ENCODE measurements at regions not wholly inside any gene's neighbourhood (a gene's known extent, or its start where the extent isn't known, plus 50 kb on each side); places are given as distances from the start of the nearest gene placed in this dataset.

DNA sequence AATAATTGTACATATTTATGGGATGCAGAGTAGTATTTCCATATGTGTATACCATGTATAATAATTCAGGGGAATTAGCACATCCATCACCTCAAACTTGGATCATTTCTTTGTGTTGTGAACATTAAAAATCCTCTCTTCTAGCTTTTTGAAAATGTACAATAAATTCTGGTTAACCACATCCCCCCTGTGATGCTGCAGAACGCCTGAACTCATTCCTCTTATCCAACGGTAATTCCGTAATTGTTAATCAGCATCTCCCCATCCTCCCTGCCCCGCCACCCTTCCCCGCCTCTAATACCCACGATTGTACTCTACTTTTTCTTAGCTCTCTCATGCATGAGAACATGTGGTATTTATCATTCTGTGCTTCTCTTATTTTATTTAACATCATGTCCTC, 127.7 kb upstream of the ANKRD55 start:
- DNase-seq, result no peak

DNA sequence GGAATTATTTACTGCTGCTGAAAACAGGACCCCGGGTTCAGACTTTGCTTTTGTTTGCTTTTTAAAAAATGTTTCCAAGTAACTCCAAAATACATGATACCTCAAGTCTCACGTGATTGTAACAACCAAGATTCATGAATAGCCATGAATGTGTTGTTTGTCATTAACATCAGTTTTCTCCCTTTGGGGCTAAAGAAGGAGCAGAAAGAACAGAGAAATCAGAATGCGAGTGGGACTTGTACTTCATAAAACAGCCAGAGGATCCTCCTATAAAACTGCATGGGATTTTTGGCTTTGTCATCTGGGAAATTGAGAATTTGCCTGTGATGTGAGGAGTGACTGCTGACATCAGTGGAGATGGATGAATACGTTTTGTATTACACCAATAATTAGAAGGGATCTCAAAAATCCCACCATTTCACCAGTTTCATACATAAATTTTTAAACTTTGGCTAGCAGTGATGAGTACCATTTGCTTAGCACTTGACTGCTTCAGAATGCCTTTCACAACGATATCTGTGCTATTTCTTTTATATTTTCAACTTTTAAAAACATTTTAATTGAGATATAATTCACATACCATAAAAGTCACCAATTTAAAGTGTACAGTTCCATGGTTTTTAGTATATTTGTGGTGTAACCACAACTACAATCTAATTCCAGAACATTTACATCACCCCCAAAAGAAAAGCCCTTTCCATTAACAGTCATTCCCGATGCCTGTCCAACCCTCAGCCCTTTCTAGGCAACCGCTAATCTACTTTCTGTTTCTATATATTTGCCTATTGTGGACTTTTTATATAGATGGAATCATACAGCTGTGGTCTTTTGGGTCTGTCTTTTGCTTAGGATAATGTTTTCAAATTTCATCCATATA, 126.9 kb upstream of the ANKRD55 start:
- no peak for DNase-seq

DNA sequence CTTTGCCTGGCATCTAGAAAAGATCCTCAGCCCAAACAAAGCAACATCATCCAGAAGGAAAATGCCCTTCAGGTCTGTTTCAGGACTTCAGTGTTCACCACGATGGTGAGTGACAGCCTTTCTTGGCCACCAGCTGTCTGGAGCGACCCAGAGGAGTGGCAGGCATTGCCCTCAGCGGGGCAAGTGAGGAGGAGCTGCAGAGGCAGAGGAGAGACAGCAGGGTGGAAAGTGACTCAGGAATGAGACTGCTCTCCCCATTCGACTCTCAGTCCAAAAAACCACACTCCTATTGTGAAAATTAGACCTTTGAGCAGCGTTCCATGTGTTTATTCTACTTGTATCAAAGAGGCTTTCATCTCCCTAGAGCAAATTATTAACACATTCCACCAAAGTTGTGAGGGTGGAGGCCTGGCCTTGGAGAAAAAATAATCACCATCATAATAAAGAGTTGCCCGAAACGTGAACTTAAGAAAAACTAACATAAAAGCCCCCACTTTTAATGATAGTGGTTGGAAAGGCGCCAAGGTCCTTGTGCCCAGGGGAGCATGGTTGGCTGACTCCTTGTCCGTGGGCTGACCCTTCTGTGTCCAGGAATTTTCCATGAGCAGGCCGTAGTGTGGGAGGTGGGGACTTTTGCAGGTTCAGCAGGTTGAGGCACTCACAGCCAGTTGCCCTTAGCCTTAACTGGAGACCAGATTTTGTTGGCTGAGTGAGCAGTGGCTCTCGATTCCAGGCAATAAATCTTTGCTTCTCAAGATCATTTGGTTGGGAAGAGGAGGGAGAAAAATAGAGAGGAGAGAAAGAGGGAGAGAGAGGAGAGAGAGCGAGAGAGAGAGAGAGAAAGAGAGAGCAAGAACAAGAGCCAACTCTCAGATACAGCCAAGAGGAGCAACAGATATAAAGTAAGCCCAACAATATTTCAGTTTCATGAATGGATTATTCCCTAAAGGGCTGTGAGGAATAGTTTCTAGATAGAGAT, 125.9 kb upstream of the ANKRD55 start:
- DNase-seq, result no peak

DNA sequence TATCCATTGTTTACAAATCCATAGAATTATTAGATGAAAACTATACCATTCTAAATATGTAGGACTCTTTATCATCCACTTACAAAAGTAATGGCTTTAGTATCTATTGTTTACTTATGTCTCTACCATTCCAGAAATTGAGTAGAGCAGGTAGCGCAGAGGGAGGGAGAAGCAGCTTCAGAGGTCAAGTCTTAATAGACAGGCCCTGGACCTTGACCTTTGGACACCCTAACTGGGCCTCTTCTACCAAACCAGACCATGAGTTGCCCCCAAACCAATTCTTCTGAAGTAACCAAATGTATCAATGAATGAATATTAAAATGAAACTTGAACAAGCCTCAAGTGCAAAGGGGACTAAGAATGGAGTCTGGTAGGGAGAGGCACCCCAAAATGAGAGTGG, 124.9 kb upstream of the ANKRD55 start:
- no peak for DNase-seq

DNA sequence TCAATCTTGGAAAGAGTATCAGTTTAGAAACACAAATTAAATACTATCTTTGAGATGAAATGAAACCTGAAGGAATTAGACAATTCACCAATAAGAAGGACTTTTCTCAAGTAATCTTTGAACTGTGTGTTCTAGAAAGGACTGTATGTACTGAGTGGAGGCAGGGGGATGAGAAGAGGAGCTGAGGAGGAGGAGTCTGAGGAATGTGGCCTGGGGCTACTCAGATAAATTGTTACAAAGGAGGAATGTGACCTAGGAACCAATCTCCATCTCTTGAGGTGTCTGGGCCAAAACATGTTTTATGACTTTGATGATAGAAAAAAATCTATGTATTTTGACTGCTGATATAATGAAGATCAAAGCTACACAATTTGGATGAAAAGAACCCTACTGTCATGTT, 124.3 kb upstream of the ANKRD55 start:
- DNase-seq, result no peak

DNA sequence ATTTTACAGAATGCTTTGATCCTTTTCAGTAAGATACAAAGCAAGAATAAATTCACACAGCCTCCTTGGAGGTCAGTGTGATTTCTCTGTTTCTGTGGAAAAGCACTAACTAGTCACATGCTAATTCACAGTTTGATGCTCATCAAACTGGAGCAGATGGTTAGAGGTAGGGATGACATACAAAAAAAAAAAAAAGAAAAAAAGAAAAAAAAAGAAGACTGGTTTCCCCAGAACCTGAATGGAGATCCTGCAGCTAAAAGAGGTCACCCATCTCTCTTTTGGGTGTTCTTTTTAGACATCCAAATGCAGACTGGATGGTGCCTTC, 123.7 kb upstream of the ANKRD55 start:
- DNase-seq, result no peak

DNA sequence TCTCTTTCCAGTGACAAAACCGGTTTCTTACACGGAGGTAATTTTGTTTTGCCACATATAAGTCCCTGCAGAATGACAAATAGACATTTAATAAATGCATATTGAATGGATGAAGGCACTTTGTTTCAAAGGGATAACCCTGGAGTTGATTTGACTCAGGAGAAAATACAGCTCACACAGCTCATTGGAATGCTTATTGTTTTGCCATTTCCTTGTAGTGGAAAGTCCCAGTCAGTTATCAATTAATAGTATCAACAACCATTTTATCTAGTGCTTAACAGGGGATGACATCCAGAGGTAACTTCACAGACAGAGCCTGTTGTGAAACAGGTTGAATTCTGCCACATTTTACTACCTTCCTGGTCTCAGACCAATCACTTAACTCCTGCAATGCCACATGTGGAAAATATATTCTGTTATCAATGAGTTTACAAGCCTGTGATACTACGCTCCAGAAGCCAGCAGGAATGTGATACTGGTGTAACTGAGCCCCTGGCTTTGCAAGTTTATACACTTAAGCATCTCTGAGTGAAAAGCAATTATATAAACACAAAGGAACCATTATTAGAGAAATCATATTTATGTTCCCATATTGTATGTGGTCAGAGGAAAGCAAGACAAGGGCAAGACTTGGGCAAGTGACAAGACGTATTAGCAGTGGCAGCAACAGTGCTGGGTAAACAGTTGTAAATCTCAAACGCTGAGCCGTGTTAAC, 123.1 kb upstream of the ANKRD55 start:
- no peak for DNase-seq

DNA sequence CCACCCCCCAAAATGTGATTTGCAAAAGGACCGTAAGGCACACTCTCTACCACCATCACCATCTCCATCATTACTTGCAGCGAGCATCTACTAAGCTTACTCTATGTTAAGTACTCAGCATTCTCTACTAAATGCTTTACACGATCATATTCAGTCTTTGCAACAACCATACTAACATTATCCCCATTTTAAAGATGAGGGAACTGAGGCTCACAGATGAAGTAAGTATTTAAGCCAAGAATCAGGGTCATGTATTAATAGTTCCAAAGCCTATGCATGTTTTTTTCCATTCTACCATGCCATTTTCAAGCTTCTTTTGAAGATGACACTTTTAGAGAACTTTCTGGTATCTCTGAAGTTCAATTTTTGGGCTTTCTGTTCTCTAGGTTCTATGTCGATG, 121.7 kb upstream of the ANKRD55 start:
- DNase-seq, result no peak

DNA sequence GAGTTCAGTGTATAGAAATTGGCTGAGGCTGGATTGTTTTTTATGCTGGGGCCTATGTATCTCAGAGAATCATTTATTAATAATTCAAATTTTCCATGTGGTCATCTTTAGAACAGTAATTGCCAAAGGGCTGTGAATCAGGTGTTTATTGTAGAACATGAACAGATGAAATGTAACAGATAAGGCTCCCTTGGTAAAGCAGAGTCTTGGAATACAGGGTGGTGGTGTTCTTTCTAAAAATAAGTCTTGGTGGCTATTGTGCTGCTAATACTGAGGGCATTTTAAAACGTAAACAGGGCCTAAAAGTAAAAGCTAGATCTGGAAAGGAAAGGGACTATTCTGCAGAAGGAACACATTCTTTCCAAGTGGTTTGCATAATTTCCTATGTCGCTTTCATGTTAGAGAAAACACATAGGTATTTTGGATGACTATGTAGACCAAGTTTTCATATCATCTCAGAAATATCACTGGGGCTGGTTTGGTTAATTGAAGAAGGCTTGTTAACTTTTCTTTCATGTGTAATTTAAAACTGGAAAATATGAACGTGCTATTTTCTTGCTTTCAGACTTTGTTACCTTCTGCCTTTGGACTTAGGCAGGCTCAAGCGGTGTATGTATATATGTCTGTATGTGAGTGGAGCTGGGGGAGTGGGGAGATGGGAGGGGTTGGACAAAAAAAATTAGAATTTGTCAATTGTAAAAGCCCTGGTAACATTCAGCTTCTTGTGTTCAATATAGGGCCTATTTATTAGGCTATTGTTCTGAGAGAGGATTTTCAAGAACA, 119.9 kb upstream of the ANKRD55 start:
- DNase-seq, result no peak

DNA sequence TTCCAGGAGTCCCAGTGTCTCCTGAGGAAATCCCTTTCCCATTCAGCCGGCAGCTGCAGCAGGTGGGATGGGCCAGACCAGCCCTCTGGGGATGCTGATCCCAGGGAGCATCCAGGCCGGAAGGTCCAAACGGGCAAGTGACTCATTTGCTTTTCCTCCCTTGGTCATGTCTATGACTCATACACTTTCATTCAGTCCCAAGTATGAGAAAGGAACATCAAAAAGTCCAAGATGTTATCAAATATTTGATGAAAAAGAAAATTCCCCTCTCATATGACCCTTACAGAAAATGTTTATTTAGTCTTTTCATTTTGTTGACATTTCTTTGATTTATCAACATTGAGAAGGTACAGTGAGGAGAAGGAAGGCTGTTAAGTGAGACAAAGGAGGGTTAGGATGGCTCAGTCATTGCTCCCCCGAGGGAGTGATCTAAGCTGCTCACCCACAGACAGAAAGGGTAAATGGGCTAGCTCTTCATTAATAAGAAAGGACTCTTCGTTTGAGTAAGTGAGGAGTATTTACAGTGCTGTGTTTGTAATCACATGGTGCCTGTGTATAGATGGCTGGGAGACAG, 117.6 kb upstream of the ANKRD55 start:
- DNase-seq, result no peak

DNA sequence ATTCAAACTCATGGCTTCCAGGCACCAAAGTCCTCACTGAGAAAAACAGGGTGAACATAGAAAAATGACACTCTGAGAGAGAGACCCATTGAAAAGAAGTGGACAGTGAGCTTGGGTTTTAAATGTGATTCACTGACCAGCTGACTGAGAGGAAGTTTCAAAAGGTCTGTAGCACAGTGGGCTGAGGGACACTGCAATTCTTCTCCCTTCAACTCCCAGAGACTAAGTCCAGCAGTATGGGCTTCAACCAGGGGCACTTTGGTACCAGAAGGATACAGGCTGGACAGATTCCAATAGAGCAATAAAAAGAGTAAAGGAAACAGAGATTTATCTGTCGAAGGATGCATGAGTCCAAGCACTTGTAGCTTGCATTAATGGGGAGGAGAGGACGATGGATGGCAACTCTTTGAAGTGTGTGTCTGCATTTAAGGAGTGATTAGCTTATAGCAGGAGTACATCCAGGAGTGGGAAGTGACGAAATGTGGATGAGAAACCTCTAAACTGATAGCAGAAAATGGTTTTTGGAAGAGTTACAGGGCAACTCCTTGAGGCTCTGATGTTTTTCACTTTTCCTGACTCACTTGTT, 117.0 kb upstream of the ANKRD55 start:
- DNase-seq, result no peak

DNA sequence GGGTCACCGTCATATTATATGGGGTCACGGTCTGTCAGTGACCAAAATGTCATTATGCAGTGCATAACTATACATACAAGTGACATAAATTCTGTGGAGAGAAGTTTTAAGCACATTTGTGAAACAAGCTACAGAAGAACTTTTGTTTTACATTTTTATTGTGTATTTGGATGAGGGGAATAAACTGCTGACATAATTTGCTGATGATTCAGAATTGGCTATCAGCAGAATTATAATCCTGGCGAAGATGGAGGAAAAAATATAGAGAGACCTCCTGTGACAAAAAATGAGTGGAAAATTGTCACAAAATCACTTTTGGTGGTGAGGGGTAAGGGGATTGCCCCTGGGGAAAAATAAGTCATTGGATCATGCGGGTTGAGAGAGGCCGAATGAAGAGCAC, 116.3 kb upstream of the ANKRD55 start:
- DNase-seq, result no peak

DNA sequence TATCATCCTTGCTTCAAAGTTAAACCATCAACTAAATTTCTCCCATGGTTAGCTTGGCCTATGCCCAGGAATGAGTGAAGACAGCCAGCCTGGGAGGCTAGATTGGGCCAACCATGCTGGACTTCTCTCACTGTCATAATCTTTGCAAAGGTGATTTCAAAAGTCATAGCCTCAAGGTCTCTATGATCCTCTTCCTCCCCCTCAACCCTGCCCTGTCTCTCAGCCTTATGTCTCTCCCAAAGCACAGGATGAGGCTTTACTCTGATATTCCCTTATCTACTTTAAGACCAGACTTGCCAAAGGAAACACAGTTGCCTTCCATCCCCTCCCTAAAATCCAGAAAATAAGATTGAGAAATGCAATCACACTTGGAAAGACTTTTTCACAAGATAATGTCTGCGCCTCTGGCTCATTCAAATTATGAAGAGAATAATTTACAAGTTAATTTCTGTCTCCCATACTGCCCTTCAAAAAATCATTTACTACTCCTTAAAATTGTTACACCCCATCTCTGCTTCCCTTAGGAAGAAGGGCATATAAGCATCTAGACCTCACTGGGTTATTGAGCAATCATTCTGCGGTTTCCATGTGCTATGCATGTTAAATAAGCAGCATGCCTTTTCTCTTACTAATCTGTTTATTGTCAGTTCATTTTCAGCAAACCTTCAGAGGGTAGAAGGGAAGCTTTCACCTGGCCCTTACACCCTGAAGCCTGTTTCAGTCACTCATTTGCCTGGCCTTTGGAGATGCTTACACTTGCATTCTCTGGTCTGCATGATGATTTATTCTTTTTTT, 113.8 kb upstream of the ANKRD55 start:
- DNase-seq, result no peak

DNA sequence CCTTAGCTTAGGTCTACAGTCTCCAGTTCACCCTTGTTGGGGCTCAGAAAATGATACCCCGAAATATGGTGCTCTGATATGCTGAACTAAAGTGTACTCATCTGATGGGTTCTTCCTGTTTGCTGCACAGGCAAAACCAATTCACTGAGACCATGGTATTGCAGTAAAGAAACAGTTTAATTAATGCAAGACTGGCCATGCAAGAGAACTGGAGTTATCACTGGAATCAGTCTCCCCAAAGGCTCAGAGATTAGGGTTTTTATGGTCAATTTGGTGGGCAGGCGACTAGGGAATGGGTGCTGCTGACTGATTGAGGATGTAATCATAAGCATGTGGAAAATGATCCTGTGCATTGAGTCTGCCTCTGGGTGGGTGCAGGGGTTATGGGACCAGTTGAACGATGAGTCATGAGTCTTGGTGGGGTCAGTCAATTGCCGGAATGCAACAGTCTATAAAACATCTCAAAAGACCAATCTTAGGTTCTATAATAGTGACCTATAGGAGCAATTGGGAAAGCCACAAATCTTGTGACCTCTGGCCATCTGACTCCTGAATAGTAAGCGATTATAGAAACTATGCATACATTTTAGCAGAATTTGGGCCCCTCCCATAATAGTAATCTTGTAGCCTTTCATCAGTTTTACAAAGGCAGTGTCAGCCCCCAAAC, 113.0 kb upstream of the ANKRD55 start:
- DNase-seq, result no peak

DNA sequence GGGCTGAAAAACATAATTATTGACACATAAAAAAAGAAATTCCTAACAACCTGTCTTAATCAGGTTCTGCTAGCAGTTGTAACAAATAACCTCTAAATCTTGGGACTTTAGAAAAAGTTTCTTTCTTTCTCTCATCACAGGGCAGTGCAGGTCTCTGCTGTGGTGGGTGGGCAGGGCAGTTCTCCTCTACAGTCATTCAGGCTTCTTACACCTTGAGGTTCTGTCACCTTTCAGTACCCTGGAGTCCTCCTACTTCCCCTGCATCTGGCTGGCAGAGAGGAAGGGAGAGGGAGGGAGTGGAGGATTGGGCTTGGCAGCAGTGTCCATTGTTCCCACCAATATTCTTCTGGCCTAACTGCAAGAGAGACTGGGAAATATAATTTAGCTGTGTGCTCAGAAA, 112.2 kb upstream of the ANKRD55 start:
- no peak for DNase-seq

DNA sequence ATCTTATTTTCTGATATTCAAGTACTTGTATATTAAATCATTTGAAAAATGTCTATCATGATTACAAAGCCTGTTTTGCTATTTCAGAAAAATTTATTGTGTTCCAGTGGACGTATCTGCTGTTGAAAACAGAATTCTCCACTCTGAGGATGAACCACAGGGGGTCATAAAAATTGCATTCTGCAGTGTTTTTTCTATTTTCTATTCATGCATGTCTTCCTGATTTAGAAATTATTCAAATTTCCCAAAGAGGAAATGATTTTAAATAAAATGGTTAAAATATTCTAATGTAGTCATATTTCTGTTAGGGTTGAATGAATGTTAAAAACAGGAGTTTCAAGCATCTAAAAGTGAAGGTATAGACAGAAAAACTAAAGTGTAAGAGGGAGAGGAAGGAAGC, 111.5 kb upstream of the ANKRD55 start:
- no peak for DNase-seq

DNA sequence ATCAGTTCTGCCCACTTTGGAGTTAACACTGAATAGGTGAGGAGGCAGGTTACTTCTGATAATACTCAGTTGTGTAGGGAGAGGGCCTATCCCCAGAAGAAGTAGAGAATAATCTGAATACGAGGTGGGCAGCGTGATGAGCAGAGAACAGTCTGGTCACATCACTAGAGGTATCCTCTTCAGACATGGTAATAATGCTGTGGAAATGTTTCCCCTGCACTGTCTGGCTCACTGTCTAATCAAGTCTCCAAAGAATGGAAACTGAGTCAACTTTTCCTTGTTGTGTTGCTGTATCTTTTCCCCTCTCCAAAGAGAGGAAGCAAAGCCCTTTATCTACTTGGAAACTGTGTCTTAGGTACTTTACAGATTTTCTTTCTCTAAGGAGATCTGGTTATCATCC, 110.9 kb upstream of the ANKRD55 start:
- DNase-seq, result no peak

DNA sequence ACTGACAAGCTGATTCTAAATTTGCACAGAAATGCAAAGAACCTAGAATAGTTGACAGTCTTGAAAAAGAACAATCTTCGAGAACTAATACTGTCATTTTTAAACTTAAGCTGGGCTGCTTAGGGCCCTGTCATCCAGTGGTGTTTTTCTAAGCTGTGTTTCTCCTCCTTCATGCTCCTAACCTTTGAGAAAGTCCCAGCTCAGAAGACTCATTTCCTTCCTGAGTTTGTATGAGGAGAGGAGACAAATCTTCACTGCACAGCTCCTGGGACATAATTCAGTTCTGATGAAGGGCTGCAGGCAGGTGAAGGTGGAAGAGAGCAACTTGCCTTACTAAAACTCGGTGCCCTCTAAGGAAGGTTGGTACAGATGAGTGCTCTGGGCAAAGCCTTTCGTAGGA, 109.5 kb upstream of the ANKRD55 start:
- DNase-seq, result no peak

DNA sequence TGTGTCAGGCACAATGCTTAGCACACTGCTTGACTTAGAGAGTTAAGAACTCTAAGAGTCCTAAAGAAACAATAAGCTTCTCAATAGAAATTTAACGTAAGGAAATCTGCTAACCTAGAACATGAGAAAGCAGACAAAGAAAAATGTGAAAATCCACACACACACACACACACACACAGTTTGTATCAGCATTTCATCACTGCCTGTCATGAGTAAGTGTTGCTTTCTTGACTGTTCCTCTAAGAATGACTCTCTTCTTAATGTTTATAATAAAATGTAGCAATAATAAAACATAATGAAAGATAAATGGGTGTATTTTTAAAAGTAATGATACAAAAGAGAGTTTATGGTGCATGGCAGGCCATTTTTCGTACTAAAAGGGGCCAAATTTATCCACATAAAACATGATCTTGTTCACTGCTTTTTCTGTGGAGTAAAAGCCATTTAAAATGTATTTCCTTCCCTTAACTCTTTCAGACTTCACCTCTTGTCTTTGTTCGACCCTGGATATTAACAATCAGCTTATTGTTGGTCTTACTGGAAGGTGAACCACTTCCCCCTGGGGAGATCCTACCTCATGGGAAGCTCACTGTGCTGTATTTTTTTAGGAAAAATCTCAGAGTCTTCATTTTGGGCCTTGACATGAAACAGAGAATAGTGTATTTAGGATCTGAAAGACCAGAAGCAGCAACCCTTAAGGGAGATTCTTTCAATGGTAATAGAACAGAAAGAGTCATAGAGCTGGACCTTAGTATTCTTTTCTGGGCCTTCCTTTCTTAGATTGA, 107.3 kb upstream of the ANKRD55 start:
- no peak for DNase-seq

DNA sequence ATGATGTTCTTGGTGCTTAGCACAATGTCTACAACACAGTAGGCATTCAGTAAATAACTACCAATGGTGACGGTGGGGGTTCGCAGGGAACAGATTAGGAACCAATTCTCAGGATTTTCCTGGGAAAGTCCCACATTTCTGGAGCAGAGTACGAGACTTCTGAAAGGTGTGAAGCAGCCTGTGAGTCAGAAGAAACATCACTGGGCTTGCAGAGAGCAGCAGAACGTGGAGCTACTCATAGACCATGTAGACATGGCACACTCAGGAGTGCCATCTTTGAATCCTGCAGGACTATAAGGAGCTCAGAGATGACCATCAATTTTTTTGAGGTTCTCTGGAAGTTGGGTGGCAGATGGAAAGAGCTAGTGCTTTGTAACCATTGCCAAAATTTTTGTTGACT, 106.6 kb upstream of the ANKRD55 start:
- no peak for DNase-seq
